ENCODE measurements at regions not wholly inside any gene's neighbourhood (a gene's known extent, or its start where the extent isn't known, plus 50 kb on each side); places are given as distances from the start of the nearest gene placed in this dataset.

DNA sequence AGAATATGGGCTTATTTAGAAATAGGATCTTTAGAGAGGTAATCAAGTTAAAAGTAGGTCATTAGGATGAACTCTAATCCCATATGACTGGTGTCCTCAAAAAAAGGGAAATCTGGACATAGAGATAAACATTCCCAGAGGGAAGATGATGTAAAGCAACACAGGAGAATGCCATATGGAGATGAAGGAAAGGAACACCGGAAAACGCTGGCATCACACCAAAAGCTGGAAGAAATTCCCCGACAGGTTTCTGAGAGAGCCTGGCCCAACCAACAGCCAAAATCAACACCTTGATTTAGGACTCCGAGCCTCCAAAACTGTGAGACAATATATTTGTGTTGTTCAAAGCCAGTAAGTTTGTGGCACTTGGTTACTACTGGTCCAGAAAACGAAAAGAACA lies 296.7 kb downstream of the DSEL start:
- no peak overlapping the region for H3K4me3 ChIP-seq (ENCODE audit: low read depth, poor library complexity, severe bottlenecking)
- WGBS, 2 donors, result 66 to 69% methylated on average over 5 of the region's 5 CpGs
- no peak for TF ChIP-seq POLR2A (IDR thresholded peaks at IDR 0.05)
- TF ChIP-seq, protein P1, sequence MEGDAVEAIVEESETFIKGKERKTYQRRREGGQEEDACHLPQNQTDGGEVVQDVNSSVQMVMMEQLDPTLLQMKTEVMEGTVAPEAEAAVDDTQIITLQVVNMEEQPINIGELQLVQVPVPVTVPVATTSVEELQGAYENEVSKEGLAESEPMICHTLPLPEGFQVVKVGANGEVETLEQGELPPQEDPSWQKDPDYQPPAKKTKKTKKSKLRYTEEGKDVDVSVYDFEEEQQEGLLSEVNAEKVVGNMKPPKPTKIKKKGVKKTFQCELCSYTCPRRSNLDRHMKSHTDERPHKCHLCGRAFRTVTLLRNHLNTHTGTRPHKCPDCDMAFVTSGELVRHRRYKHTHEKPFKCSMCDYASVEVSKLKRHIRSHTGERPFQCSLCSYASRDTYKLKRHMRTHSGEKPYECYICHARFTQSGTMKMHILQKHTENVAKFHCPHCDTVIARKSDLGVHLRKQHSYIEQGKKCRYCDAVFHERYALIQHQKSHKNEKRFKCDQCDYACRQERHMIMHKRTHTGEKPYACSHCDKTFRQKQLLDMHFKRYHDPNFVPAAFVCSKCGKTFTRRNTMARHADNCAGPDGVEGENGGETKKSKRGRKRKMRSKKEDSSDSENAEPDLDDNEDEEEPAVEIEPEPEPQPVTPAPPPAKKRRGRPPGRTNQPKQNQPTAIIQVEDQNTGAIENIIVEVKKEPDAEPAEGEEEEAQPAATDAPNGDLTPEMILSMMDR (IDR thresholded peaks at IDR 0.05), result no peak
- intact Hi-C loops (cut with DNase I; ENCODE audit: low total_unique reads), result loop anchor here (5.0 to 10.0 kb wide), 2 partner anchors 1432 to 1515 kb away; no protein-coding TSS in a partner anchor
- no peak for DNase-seq (ENCODE audit: low spot score in 2 of 2)

DNA sequence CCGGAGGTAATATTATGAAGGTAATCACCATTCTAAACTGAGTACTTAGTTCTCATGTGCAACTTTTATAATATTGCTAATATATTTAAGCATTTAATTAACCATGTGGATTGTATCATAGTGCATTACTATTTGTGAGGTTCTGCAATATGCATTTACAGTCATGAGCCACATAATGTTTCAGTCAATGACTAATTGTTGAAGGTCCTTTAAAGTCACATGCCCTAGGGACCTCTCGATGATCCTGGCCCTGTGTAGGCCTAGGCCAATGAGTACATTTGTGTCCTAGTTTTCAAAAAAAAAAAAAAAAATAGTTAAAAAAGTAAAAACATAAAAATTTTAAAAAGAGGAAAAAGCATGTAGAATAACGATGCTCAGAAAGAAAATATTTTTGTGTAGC lies 298.0 kb downstream of the DSEL start:
- intact Hi-C loops (cut with DNase I; ENCODE audit: low total_unique reads), result loop anchor here (5.0 to 10.0 kb wide), 2 partner anchors 1434 to 1516 kb away; no protein-coding TSS in a partner anchor
- no peak for TF ChIP-seq POLR2A (IDR thresholded peaks at IDR 0.05)
- TF ChIP-seq, protein P1 (IDR thresholded peaks at IDR 0.05), result no peak
- DNase-seq (ENCODE audit: low spot score in 2 of 2), result no peak
- H3K4me3 ChIP-seq (ENCODE audit: low read depth, poor library complexity, severe bottlenecking), result no peak overlapping the region
- 88 to 90% methylated on average over 3 of the region's 3 CpGs for WGBS, 2 donors

DNA sequence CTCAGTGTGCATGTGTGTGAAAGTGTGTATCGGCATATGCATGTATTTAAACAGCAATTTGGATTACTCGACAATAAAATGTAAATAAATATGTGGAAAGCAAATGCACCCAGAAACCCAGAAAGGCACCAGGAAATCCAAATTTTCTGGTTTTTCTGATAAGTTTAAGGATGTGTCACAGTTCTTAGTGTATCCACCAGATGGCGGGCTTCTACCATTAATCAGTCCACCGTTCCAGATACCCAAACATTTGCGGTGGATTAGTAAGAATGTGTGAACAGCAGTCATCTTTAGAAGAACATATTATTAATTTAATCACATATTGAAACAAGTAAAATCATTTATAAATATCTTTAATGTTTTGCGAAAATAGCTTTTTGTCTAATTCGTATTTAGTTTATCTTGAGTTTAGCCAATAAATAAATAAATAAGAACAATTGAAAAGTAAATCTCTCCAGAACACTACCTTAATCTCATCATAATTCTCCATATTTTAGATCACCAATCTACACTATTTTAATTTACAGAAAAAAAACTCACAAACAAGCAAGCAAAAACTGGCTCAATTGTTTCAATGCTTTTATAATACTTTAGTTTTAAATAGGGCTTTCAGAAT lies 298.9 kb downstream of the DSEL start:
- no peak for TF ChIP-seq POLR2A (IDR thresholded peaks at IDR 0.05)
- 5% methylated on average over 7 of the region's 7 CpGs for WGBS, 2 donors
- no peak overlapping the region for H3K4me3 ChIP-seq (ENCODE audit: low read depth, poor library complexity, severe bottlenecking)
- intact Hi-C loops (cut with DNase I; ENCODE audit: low total_unique reads), result loop anchor here (5.0 to 10.0 kb wide), 2 partner anchors 1435 to 1517 kb away; no protein-coding TSS in a partner anchor
- peak in 1 of 2 donors; percentile 49 for DNase-seq (ENCODE audit: low spot score in 2 of 2)

DNA sequence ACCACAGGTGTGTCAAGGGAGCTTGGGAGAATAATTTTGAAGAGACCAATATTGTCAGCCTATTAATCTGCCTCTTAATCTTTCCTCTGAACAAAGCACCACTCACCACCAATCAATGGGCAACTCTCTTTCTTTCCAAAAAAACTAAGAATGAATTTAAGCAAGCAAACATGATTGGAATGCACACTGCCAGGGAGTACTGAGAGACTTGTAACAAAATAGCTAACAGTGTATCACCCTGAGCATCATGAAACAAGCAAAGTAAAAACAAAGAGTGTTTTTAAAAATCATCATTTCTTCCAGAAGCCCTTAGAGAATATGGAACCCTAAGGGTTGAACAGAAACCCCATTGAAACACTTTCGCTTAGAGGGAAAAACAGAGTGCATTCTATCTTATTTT lies 299.7 kb downstream of the DSEL start:
- no peak overlapping the region for H3K4me3 ChIP-seq (ENCODE audit: low read depth, poor library complexity, severe bottlenecking)
- DNase-seq (ENCODE audit: low spot score in 2 of 2), result no peak
- TF ChIP-seq, protein P1 (IDR thresholded peaks at IDR 0.05), result no peak
- no peak for TF ChIP-seq POLR2A (IDR thresholded peaks at IDR 0.05)
- WGBS, 2 donors, result 86 to 93% methylated on average over 1 of the region's 1 CpG
- intact Hi-C loops (cut with DNase I; ENCODE audit: low total_unique reads), result loop anchor here (5.0 to 10.0 kb wide), 2 partner anchors 1435 to 1518 kb away; no protein-coding TSS in a partner anchor

DNA sequence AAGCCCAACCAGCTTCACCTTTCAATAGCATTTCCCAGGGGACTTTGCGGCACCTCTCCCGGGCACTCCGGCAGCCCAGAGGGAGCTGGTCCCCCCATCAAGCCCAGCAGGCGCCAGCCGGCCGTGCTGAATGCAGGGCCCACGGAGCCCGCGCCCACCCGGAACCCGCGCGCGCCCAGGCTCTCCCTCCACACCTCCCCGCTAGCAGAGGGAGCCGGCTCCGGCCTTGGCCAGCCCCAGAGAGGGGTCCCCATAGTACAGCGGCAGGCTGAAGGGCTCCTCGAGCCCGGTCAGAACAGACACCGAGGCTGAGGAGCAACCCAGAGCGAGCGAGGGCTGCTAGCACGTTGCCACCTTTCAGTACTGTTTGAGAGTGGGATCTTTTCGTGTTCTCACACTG lies 300.8 kb downstream of the DSEL start:
- DNase-seq (ENCODE audit: low spot score in 2 of 2), result no peak
- H3K4me3 ChIP-seq (ENCODE audit: low read depth, poor library complexity, severe bottlenecking), result no peak overlapping the region
- TF ChIP-seq, protein P1 (IDR thresholded peaks at IDR 0.05), result no peak
- no peak for TF ChIP-seq POLR2A (IDR thresholded peaks at IDR 0.05)
- 95 to 96% methylated on average over 25 of the region's 25 CpGs for WGBS, 2 donors
- intact Hi-C loops (cut with DNase I; ENCODE audit: low total_unique reads), result loop anchor here (5.0 to 10.0 kb wide), 2 partner anchors 1437 to 1519 kb away; no protein-coding TSS in a partner anchor

DNA sequence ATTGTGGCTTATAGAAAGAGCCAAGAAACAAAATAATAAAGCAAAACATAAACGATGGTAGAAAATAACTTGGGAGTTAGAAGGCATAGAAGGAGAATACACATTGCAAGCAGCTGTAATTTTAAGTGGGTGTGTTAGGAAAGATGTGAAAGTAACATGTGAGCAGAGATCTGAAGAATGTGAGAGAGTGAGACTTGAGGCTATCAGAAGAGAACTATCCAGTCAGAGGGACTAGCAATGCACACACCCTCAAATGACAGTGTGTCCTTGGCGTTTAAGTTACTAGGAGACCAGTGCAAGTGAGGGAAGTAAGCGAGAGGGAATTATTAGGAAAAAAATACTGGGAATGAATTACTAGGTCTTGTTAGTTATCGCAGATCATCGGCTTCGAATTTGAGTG lies 304.9 kb downstream of the DSEL start:
- intact Hi-C loops (cut with DNase I; ENCODE audit: low total_unique reads), result loop anchor here (10.0 kb wide), 1 partner anchor 1523 kb away; no protein-coding TSS in a partner anchor
- TF ChIP-seq, protein P1 (IDR thresholded peaks at IDR 0.05), result no peak
- no peak for TF ChIP-seq POLR2A (IDR thresholded peaks at IDR 0.05)
- H3K4me3 ChIP-seq (ENCODE audit: low read depth, poor library complexity, severe bottlenecking), result no peak overlapping the region
- 61 to 63% methylated on average over 6 of the region's 6 CpGs for WGBS, 2 donors
- no peak for DNase-seq (ENCODE audit: low spot score in 2 of 2)

Measured in lower leg skin (tissue), 4 donors.